ENCODE measurements at regions not wholly inside any gene's neighbourhood (a gene's known extent, or its start where the extent isn't known, plus 50 kb on each side); places are given as distances from the start of the nearest gene placed in this dataset.
"Not testable (repeated sequence)": the region's sequence is repeated elsewhere in the genome, so short reads cannot be mapped to it uniquely, and the experiment has no call there.

GRCh38 chr13:40366119-40366518 lies 300.3 kb downstream of the FOXO1 start:
- no peak for DNase-seq (ENCODE audit: low read depth)
- no peak overlapping the region for H3K4me3 ChIP-seq (ENCODE audit: low read depth, low read length)
- H3K27me3 ChIP-seq (ENCODE audit: control insufficient read depth, insufficient read depth, low read length), result no peaks in the 10 kb centered on the region
- TF ChIP-seq CTCF (IDR thresholded peaks at IDR 0.05; ENCODE audit: insufficient read depth, low read length, poor library complexity, severe bottlenecking), result no peak
- no peaks in the 10 kb centered on the region for H3K36me3 ChIP-seq (ENCODE audit: control insufficient read depth, insufficient read depth, low read length)

- Histone ChIP-seq H3K27me3 (ENCODE audit: control insufficient read depth, insufficient read depth, low read length) (no peaks in the 10 kb centered on the region), H3K4me3 (ENCODE audit: low read depth, low read length) (no peak overlapping the region), H3K36me3 (ENCODE audit: control insufficient read depth, insufficient read depth, low read length) (no peaks in the 10 kb centered on the region)
- no peak for TF ChIP-seq CTCF (IDR thresholded peaks at IDR 0.05; ENCODE audit: insufficient read depth, low read length, poor library complexity, severe bottlenecking)
- DNase-seq (ENCODE audit: low read depth), result no peak
Measured at GRCh38 chr13:40368127-40368891, 298.1 kb downstream of the FOXO1 start.

GRCh38 chr13:40370661-40371060 lies 295.8 kb downstream of the FOXO1 start:
- Histone ChIP-seq H3K27me3 (ENCODE audit: control insufficient read depth, insufficient read depth, low read length) (no peaks in the 10 kb centered on the region), H3K4me3 (ENCODE audit: low read depth, low read length) (no peak overlapping the region), H3K36me3 (ENCODE audit: control insufficient read depth, insufficient read depth, low read length) (no peaks in the 10 kb centered on the region)
- DNase-seq (ENCODE audit: low read depth), result no peak
- no peak for TF ChIP-seq CTCF (IDR thresholded peaks at IDR 0.05; ENCODE audit: insufficient read depth, low read length, poor library complexity, severe bottlenecking)

- no peak for TF ChIP-seq CTCF (IDR thresholded peaks at IDR 0.05; ENCODE audit: insufficient read depth, low read length, poor library complexity, severe bottlenecking)
- DNase-seq (ENCODE audit: low read depth), result no peak
- Histone ChIP-seq H3K27me3 (ENCODE audit: control insufficient read depth, insufficient read depth, low read length) (no peaks in the 10 kb centered on the region), H3K4me3 (ENCODE audit: low read depth, low read length) (no peak overlapping the region), H3K36me3 (ENCODE audit: control insufficient read depth, insufficient read depth, low read length) (no peaks in the 10 kb centered on the region)
Measured at GRCh38 chr13:40371531-40372125, 294.8 kb downstream of the FOXO1 start.

GRCh38 chr13:40373608-40374007 lies 292.8 kb downstream of the FOXO1 start:
- not testable (repeated sequence) for H3K36me3 ChIP-seq (ENCODE audit: control insufficient read depth, insufficient read depth, low read length); H3K27me3 ChIP-seq (ENCODE audit: control insufficient read depth, insufficient read depth, low read length); DNase-seq (ENCODE audit: low read depth); H3K4me3 ChIP-seq (ENCODE audit: low read depth, low read length)

GRCh38 chr13:40375489-40376171 lies 290.8 kb downstream of the FOXO1 start:
- Histone ChIP-seq H3K4me3 (ENCODE audit: low read depth, low read length) (no peak overlapping the region), H3K36me3 (ENCODE audit: control insufficient read depth, insufficient read depth, low read length) (no peaks in the 10 kb centered on the region), H3K27me3 (ENCODE audit: control insufficient read depth, insufficient read depth, low read length) (no peaks in the 10 kb centered on the region)
- no peak for TF ChIP-seq CTCF (IDR thresholded peaks at IDR 0.05; ENCODE audit: insufficient read depth, low read length, poor library complexity, severe bottlenecking)
- DNase-seq (ENCODE audit: low read depth), result no peak

Data from kidney epithelial cell (primary cell).